ENCODE measurements at regions not wholly inside any gene's neighbourhood (a gene's known extent, or its start where the extent isn't known, plus 50 kb on each side); places are given as distances from the start of the nearest gene placed in this dataset.

- no peak for TF ChIP-seq CTCF (IDR thresholded peaks at IDR 0.05; ENCODE audit: extremely low read depth in 1 of 2, insufficient read depth in 1 of 2, low read depth in 1 of 2, low read length in 2 of 2)
- TF ChIP-seq MAX (IDR thresholded peaks at IDR 0.05; ENCODE audit: insufficient read depth, insufficient read length): no peak
- no peak for TF ChIP-seq POLR2AphosphoS5 (IDR thresholded peaks at IDR 0.05; ENCODE audit: insufficient read depth, low read depth, low read length)
- TF ChIP-seq EZH2 (IDR thresholded peaks at IDR 0.05; ENCODE audit: borderline replicate concordance, low read depth, low read length, severe bottlenecking): no peak
- no peak for TF ChIP-seq POLR2A (IDR thresholded peaks at IDR 0.05; ENCODE audit: low read depth, low read length)
- TF ChIP-seq MYC (IDR thresholded peaks at IDR 0.05; ENCODE audit: low read depth, low read length): no peak
- no peak for TF ChIP-seq FOS (IDR thresholded peaks at IDR 0.05; ENCODE audit: borderline replicate concordance, insufficient read depth, low read length)
- TF ChIP-seq GATA2 (IDR thresholded peaks at IDR 0.05; ENCODE audit: insufficient read depth, insufficient read length, low read depth, low read length): no peak
- TF ChIP-seq JUN (IDR thresholded peaks at IDR 0.05; ENCODE audit: borderline replicate concordance, insufficient read depth, insufficient read length, low read depth): no peak
These were observed 475.7 kb downstream of the SHISA9 start for GRCh38 chr16:13377143-13377542.

Data from endothelial cell of umbilical vein (primary cell).